ENCODE measurements at regions not wholly inside any gene's neighbourhood (a gene's known extent, or its start where the extent isn't known, plus 50 kb on each side); places are given as distances from the start of the nearest gene placed in this dataset.
A peak's percentile ranks its signal among the peaks of the same experiment; 100 is the strongest.

DNA sequence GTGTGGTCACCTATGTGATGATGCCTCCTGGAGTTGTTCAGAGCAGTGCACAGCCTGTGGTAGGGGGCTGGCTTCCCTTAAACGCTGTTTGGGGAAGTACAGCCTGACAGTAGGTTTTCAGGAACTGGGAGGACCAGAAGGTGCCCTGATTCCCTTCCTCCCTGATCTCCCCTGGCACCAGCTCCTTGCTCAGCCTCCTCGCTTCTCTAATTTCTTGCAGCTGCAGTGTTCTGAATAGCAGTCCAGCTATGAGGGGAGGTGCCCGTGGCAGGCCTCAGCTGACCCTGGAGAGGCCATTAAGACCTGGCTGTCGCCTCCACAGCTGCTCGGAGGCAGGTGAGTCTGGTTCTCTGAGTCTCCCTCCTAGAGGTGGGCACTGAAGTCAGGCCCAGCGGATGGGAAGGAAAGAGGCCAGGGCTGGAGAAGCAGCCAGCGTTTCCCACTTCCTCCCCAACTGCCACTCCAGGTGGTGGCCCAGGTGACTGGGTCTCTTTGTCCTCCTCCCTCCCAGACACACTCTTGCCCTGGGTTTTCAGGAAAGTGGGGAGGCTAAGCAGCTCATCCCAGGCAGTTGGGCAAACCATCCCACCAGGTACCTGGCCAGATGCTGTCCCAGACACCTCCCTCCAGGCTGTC lies 52.0 kb upstream of the RPL11 start:
- no peak for DNase-seq (ENCODE audit: low spot score)

GRCh38 chr1:23638786-23639241 lies 52.8 kb upstream of the RPL11 start:
- no peak for DNase-seq (ENCODE audit: low spot score)

GRCh38 chr1:23638188-23638619 lies 53.4 kb upstream of the RPL11 start:
- DNase-seq (ENCODE audit: low spot score), result no peak

GRCh38 chr1:23636009-23636408 lies 55.6 kb upstream of the RPL11 start:
- no peak for DNase-seq (ENCODE audit: low spot score)

GRCh38 chr1:23634840-23635651 lies 56.6 kb upstream of the RPL11 start:
- DNase-seq (ENCODE audit: low spot score), result peak; percentile 71

DNA sequence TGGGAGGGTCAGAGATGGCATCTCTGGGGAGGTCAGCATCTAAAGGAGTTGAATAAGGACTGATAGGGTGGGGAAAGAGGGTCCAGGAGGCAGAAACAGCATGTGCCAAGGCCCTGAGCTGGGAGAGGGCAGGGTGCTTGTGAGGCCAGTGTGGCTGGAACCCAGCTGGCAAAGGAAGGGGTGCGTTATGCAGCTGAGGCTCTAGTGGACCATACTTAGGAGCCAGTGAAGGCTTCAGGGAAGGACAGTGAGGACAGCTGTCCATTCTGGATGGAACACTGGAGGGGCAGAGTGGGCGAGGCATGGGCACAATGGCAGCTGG lies 57.1 kb upstream of the RPL11 start:
- DNase-seq (ENCODE audit: low spot score), result peak; percentile 4

DNA sequence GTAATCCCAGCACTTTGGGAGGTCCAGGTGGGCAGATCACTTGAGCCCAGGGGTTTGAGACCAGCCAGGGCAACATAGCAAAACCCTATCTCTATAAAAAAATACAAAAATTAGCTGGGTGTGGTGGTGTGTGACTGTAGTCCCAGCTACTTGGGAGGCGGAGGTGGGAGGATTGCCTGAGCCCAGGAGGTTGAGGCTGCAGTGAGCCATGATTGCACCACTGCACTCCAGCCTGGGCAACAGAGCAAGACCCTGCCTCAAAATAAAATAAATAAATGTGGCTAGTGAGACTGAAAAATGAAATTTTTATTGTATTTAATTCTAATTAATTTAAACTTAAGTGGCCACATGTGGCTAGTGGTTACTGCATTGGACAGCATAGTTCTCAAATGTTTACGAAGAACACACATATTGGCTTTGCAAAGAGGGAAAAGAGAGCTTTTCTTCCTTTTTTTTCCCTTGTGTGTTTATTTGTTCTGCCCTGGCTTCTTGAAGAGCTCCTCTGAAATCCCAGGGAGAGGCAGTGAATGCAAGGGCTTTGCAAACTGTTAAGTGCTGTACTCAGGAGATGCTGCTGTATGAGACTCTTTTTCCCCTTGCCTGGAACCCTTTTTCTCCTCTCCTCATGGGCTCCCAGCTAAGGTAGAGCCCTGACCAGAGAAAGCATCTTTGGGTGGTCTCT lies 59.0 kb upstream of the RPL11 start:
- DNase-seq (ENCODE audit: low spot score), result no peak

DNA sequence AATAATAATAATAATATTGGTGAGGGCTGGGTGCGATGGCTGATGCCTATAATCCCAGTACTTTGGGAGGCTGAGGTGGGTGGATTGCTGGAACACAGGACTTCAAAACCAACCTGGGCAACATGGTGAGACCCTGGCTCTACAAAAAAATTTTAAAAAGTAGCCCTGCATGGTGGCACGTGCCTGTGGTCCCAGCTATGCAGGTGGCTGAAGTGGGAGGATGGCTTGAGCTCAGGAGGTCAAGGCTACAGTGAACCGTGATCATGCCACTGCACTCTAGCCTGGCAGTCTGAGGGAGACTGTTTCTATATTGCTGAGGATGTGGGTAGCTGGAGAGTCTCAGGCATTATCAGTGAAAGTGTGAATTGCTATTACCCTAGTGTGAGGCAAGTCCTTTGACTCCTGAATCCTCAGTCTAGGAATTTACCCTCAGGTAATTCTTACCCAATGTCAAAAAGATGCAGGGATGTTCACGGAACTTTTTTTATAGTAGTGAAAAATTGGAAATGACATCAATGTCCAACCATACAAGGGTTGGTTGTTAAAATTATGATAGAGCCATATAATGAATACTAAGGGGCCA lies 61.8 kb upstream of the RPL11 start:
- no peak for DNase-seq (ENCODE audit: low spot score)

DNA sequence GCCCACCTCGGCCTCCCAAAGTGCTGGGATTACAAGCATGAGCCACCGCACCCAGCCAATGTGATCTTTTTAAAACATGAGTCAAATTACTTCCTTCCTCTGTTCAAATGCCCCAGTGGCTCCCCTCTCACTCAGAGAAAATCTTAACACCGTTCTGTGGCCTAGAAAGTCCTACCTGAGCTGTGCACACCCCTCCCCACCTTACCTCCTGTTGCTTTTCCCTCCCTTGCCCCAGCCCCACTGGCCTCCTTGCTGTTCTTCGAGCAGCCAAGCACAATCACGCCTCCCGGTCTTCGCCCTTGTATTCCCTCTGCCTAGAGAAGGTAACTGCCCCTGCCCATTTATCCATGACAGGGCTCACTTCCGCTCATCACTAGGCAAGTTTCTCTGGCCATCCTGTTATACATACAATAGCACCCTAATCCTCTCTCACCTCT lies 62.6 kb upstream of the RPL11 start:
- no peak for DNase-seq (ENCODE audit: low spot score)

GRCh38 chr1:23627069-23627735 lies 64.4 kb upstream of the RPL11 start:
- DNase-seq (ENCODE audit: low spot score), result no peak

- no peak for DNase-seq (ENCODE audit: low spot score)
Observed at GRCh38 chr1:23625929-23626535, 65.6 kb upstream of the RPL11 start.

DNA sequence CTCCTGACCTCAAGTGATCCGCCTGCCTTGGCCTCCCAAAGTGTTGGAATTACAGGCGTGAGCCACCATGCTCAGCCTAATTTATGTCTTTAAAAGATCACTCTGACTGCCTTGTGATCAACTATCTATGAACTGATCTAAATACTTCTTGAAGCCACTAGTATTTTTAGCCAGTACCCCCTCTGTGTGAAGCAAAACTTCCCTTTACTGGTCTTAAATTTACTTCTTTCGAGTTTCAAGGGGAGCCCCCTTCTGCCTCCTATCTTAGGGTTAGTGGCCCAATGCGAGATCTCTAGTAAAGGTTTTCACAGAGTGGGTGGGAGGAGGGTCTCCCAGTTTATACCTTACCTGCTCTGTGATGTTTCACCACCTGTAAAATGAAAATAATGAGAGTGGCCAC lies 66.1 kb upstream of the RPL11 start:
- DNase-seq (ENCODE audit: low spot score), result no peak

GRCh38 chr1:23624440-23624839 lies 65.1 kb upstream of the ID3 start:
- DNase-seq (ENCODE audit: low spot score), result no peak

GRCh38 chr1:23622284-23622683 lies 63.0 kb upstream of the ID3 start:
- no peak for DNase-seq (ENCODE audit: low spot score)

GRCh38 chr1:23620605-23621004 lies 61.3 kb upstream of the ID3 start:
- no peak for DNase-seq (ENCODE audit: low spot score)

- DNase-seq (ENCODE audit: low spot score), result no peak
Observed at GRCh38 chr1:23619299-23620188, 60.2 kb upstream of the ID3 start.

DNA sequence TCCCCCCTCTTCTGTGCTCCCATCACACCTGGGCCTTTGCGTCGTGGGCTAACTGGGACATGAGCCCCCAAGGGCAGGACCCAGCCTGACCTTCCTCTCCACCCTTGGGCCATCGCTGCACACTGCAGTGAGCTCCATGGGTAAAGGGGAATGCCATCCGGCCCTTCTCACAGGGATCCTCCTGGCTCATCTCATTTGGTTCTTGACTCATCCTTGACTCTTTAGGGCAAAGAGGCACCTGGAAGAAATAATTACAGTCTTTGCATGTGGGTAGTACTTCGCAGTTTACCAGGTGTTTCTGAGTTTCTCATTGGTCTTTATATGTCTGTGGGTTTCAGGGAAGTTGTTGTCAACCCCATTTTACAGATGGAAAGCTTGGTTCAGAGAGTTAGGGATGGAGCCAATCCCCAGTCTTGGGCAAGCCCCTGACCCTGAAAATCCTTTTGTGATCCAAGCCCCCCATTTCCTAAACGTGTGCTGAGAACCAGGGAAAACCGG lies 59.3 kb upstream of the ID3 start:
- DNase-seq (ENCODE audit: low spot score), result no peak

- DNase-seq (ENCODE audit: low spot score), result no peak
Observed at GRCh38 chr1:23617084-23617521, 57.8 kb upstream of the ID3 start.

GRCh38 chr1:23616292-23616824 lies 57.1 kb upstream of the ID3 start:
- no peak for DNase-seq (ENCODE audit: low spot score)

GRCh38 chr1:23615852-23616251 lies 56.6 kb upstream of the ID3 start:
- no peak for DNase-seq (ENCODE audit: low spot score)

All from globus pallidus (tissue), 1 donor.